ENCODE measurements at regions not wholly inside any gene's neighbourhood (a gene's known extent, or its start where the extent isn't known, plus 50 kb on each side); places are given as distances from the start of the nearest gene placed in this dataset.
"Not testable (repeated sequence)": the region's sequence is repeated elsewhere in the genome, so short reads cannot be mapped to it uniquely, and the experiment has no call there.

GRCh38 chr6:11373208-11373607 is 140.7 kb upstream of the NEDD9 start:
- TF ChIP-seq POLR2AphosphoS5 (IDR thresholded peaks at IDR 0.05; ENCODE audit: low read depth, low read length): no peak
- no peak for TF ChIP-seq POLR2A (IDR thresholded peaks at IDR 0.05; ENCODE audit: low read depth, low read length)
- TF ChIP-seq TAF1 (IDR thresholded peaks at IDR 0.05; ENCODE audit: borderline replicate concordance, low read depth, low read length): no peak
- FAIRE-seq (peak; percentile 30), DNase-seq (ENCODE audit: insufficient read length) (no peak)

- DNase-seq (ENCODE audit: insufficient read length); FAIRE-seq: not testable (repeated sequence)
Measured at GRCh38 chr6:11372186-11372790, 139.8 kb upstream of the NEDD9 start.

- TF ChIP-seq POLR2AphosphoS5 (IDR thresholded peaks at IDR 0.05; ENCODE audit: low read depth, low read length): no peak
- no peak for TF ChIP-seq POLR2A (IDR thresholded peaks at IDR 0.05; ENCODE audit: low read depth, low read length)
- TF ChIP-seq TAF1 (IDR thresholded peaks at IDR 0.05; ENCODE audit: borderline replicate concordance, low read depth, low read length): no peak
- DNase-seq (ENCODE audit: insufficient read length) (no peak), FAIRE-seq (peak; percentile 17)
Measured at GRCh38 chr6:11370191-11371018, 137.9 kb upstream of the NEDD9 start.

- DNase-seq (ENCODE audit: insufficient read length): no peak
- TF ChIP-seq TAF1 (IDR thresholded peaks at IDR 0.05; ENCODE audit: borderline replicate concordance, low read depth, low read length): no peak
- no peak for TF ChIP-seq POLR2AphosphoS5 (IDR thresholded peaks at IDR 0.05; ENCODE audit: low read depth, low read length)
- TF ChIP-seq POLR2A (IDR thresholded peaks at IDR 0.05; ENCODE audit: low read depth, low read length): no peak
- peak; percentile 58 for FAIRE-seq
Measured at GRCh38 chr6:11368760-11369159, 136.3 kb upstream of the NEDD9 start.

- TF ChIP-seq POLR2AphosphoS5 (IDR thresholded peaks at IDR 0.05; ENCODE audit: low read depth, low read length) (no peak), TAF1 (IDR thresholded peaks at IDR 0.05; ENCODE audit: borderline replicate concordance, low read depth, low read length) (no peak), POLR2A (IDR thresholded peaks at IDR 0.05; ENCODE audit: low read depth, low read length) (no peak)
- no peak for DNase-seq (ENCODE audit: insufficient read length)
- FAIRE-seq: no peak
Measured at GRCh38 chr6:11368264-11368663, 135.8 kb upstream of the NEDD9 start.

GRCh38 chr6:11367638-11368199 is 135.3 kb upstream of the NEDD9 start:
- TF ChIP-seq POLR2A (IDR thresholded peaks at IDR 0.05; ENCODE audit: low read depth, low read length) (no peak), POLR2AphosphoS5 (IDR thresholded peaks at IDR 0.05; ENCODE audit: low read depth, low read length) (no peak), TAF1 (IDR thresholded peaks at IDR 0.05; ENCODE audit: borderline replicate concordance, low read depth, low read length) (no peak)
- DNase-seq (ENCODE audit: insufficient read length): no peak
- no peak for FAIRE-seq

GRCh38 chr6:11366934-11367637 is 134.6 kb upstream of the NEDD9 start:
- DNase-seq (ENCODE audit: insufficient read length): no peak
- TF ChIP-seq POLR2A (IDR thresholded peaks at IDR 0.05; ENCODE audit: low read depth, low read length) (no peak), POLR2AphosphoS5 (IDR thresholded peaks at IDR 0.05; ENCODE audit: low read depth, low read length) (no peak), TAF1 (IDR thresholded peaks at IDR 0.05; ENCODE audit: borderline replicate concordance, low read depth, low read length) (no peak)
- peak; percentile 89 for FAIRE-seq

- TF ChIP-seq POLR2A (IDR thresholded peaks at IDR 0.05; ENCODE audit: low read depth, low read length): no peak
- no peak for TF ChIP-seq TAF1 (IDR thresholded peaks at IDR 0.05; ENCODE audit: borderline replicate concordance, low read depth, low read length)
- DNase-seq (ENCODE audit: insufficient read length) (no peak), FAIRE-seq (peak; percentile 98)
Measured at GRCh38 chr6:11366183-11366933, 133.9 kb upstream of the NEDD9 start.

- FAIRE-seq: peak; percentile 46
- TF ChIP-seq POLR2A (IDR thresholded peaks at IDR 0.05; ENCODE audit: low read depth, low read length) (no peak), POLR2AphosphoS5 (IDR thresholded peaks at IDR 0.05; ENCODE audit: low read depth, low read length) (no peak), TAF1 (IDR thresholded peaks at IDR 0.05; ENCODE audit: borderline replicate concordance, low read depth, low read length) (no peak)
- DNase-seq (ENCODE audit: insufficient read length): no peak
Measured at GRCh38 chr6:11364971-11365397, 132.5 kb upstream of the NEDD9 start.

GRCh38 chr6:11363881-11364576 is 131.6 kb upstream of the NEDD9 start:
- FAIRE-seq (no peak), DNase-seq (ENCODE audit: insufficient read length) (no peak)
- TF ChIP-seq POLR2AphosphoS5 (IDR thresholded peaks at IDR 0.05; ENCODE audit: low read depth, low read length) (no peak), POLR2A (IDR thresholded peaks at IDR 0.05; ENCODE audit: low read depth, low read length) (no peak), TAF1 (IDR thresholded peaks at IDR 0.05; ENCODE audit: borderline replicate concordance, low read depth, low read length) (no peak)
